ENCODE measurements at regions not wholly inside any gene's neighbourhood (a gene's known extent, or its start where the extent isn't known, plus 50 kb on each side); places are given as distances from the start of the nearest gene placed in this dataset.

GRCh38 chr16:59087641-59088040 lies 353.5 kb upstream of the GOT2 start:
- H3K36me3 ChIP-seq (ENCODE audit: control insufficient read depth, insufficient read depth, low read length) = no peaks in the 10 kb centered on the region
- TF ChIP-seq, protein P1, sequence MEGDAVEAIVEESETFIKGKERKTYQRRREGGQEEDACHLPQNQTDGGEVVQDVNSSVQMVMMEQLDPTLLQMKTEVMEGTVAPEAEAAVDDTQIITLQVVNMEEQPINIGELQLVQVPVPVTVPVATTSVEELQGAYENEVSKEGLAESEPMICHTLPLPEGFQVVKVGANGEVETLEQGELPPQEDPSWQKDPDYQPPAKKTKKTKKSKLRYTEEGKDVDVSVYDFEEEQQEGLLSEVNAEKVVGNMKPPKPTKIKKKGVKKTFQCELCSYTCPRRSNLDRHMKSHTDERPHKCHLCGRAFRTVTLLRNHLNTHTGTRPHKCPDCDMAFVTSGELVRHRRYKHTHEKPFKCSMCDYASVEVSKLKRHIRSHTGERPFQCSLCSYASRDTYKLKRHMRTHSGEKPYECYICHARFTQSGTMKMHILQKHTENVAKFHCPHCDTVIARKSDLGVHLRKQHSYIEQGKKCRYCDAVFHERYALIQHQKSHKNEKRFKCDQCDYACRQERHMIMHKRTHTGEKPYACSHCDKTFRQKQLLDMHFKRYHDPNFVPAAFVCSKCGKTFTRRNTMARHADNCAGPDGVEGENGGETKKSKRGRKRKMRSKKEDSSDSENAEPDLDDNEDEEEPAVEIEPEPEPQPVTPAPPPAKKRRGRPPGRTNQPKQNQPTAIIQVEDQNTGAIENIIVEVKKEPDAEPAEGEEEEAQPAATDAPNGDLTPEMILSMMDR (IDR thresholded peaks at IDR 0.05; ENCODE audit: insufficient read depth, low read length, poor library complexity, severe bottlenecking) = no peak
- no peak for DNase-seq (ENCODE audit: extremely low read depth, insufficient read length)
- H3K27me3 ChIP-seq (replicated peaks; ENCODE audit: control insufficient read depth, insufficient read depth, low read length) = no peaks in the 10 kb centered on the region
- H3K4me3 ChIP-seq (replicated peaks; ENCODE audit: low read depth, low read length) = no peak overlapping the region

DNA sequence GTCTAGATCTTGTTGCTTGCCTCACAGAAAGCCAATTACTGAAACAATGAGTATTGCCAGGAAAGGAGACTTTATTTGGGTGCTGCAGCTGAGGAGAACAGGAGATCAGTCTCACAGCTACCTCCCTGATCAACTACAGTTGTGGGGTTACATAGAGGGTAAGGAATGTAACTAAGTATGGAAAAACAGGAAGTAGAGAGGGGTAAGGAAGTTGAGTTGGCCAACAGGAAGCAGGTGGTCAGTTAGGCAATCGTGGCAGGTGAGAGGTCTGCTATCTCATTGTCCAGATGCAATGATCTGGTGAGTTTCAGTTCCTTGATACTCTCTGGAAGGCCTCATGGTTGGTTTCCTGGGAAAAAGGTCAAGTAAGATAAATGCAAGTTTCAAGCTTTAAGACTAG lies 333.1 kb upstream of the GOT2 start:
- H3K27me3 ChIP-seq (replicated peaks; ENCODE audit: control insufficient read depth, insufficient read depth, low read length) = no peaks in the 10 kb centered on the region
- H3K4me3 ChIP-seq (replicated peaks; ENCODE audit: low read depth, low read length) = no peak overlapping the region
- no peaks in the 10 kb centered on the region for H3K36me3 ChIP-seq (ENCODE audit: control insufficient read depth, insufficient read depth, low read length)
- TF ChIP-seq, protein P1 (IDR thresholded peaks at IDR 0.05; ENCODE audit: insufficient read depth, low read length, poor library complexity, severe bottlenecking) = no peak
- DNase-seq (ENCODE audit: extremely low read depth, insufficient read length) = no peak

DNA sequence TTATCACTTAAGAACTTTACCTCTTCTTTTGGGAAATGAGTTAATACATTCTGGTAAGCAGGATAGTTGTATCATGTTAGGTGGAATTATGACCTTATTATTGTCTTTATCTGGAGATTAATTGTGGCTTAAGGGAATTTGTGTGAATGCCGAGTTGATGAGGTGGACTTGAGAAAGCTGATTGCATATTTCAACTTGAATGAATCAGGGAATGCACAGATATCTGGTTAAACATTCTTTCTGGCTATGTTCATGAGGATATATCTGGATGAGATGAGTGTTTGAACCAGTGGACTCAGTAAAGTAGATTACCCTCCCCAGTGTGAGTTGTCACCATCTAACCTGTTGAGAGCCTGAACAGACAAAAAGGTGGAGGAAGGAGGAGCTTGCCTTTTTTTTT lies 326.1 kb upstream of the GOT2 start:
- no peak overlapping the region for H3K4me3 ChIP-seq (replicated peaks; ENCODE audit: low read depth, low read length)
- no peaks in the 10 kb centered on the region for H3K36me3 ChIP-seq (ENCODE audit: control insufficient read depth, insufficient read depth, low read length)
- DNase-seq (ENCODE audit: extremely low read depth, insufficient read length) = no peak
- H3K27me3 ChIP-seq (replicated peaks; ENCODE audit: control insufficient read depth, insufficient read depth, low read length) = no peaks in the 10 kb centered on the region
- TF ChIP-seq, protein P1 (IDR thresholded peaks at IDR 0.05; ENCODE audit: insufficient read depth, low read length, poor library complexity, severe bottlenecking) = no peak

GRCh38 chr16:59058250-59058649 lies 324.1 kb upstream of the GOT2 start:
- no peaks in the 10 kb centered on the region for H3K27me3 ChIP-seq (replicated peaks; ENCODE audit: control insufficient read depth, insufficient read depth, low read length)
- DNase-seq (ENCODE audit: extremely low read depth, insufficient read length) = no peak
- H3K36me3 ChIP-seq (ENCODE audit: control insufficient read depth, insufficient read depth, low read length) = no peaks in the 10 kb centered on the region
- H3K4me3 ChIP-seq (replicated peaks; ENCODE audit: low read depth, low read length) = no peak overlapping the region
- TF ChIP-seq, protein P1 (IDR thresholded peaks at IDR 0.05; ENCODE audit: insufficient read depth, low read length, poor library complexity, severe bottlenecking) = no peak

DNA sequence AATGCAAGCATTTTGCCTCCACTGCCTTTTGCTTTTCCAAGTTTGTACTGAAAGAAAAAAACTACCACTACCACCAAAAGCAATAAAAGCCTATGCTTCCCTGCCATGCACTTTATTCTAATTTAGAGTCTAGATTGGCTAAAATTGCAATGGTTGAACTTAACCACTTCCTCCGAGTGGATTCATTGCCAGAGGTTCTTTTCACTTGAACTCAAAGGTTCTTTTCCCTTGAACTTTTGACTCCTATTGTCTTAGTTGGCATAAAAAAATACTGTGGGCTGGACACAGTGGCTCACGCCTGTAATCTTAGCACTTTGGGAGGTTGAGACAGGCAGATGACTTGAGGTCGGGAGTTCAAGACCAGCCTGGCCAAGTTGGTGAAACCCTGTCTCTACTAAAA lies 319.8 kb upstream of the GOT2 start:
- Histone ChIP-seq H3K27me3 (replicated peaks; ENCODE audit: control insufficient read depth, insufficient read depth, low read length) (no peaks in the 10 kb centered on the region), H3K4me3 (replicated peaks; ENCODE audit: low read depth, low read length) (no peak overlapping the region), H3K36me3 (ENCODE audit: control insufficient read depth, insufficient read depth, low read length) (no peaks in the 10 kb centered on the region)
- DNase-seq (ENCODE audit: extremely low read depth, insufficient read length) = no peak
- TF ChIP-seq, protein P1 (IDR thresholded peaks at IDR 0.05; ENCODE audit: insufficient read depth, low read length, poor library complexity, severe bottlenecking) = no peak

GRCh38 chr16:59052231-59052630 lies 318.1 kb upstream of the GOT2 start:
- Histone ChIP-seq H3K4me3 (replicated peaks; ENCODE audit: low read depth, low read length) (no peak overlapping the region), H3K27me3 (replicated peaks; ENCODE audit: control insufficient read depth, insufficient read depth, low read length) (no peaks in the 10 kb centered on the region), H3K36me3 (ENCODE audit: control insufficient read depth, insufficient read depth, low read length) (no peaks in the 10 kb centered on the region)
- TF ChIP-seq, protein P1 (IDR thresholded peaks at IDR 0.05; ENCODE audit: insufficient read depth, low read length, poor library complexity, severe bottlenecking) = no peak
- no peak for DNase-seq (ENCODE audit: extremely low read depth, insufficient read length)

Data from GM06990 (cell line).